ENCODE measurements at regions not wholly inside any gene's neighbourhood (a gene's known extent, or its start where the extent isn't known, plus 50 kb on each side); places are given as distances from the start of the nearest gene placed in this dataset.

GRCh38 chr6:160926281-160927276 is 65.0 kb upstream of the MAP3K4 start:
- Histone ChIP-seq H3K4me3 (ENCODE audit: low read depth in 1 of 2, low read length in 2 of 2) (no peak overlapping the region), H3K27ac (ENCODE audit: low read depth, low read length) (no peak overlapping the region), H3K9me3 (ENCODE audit: control insufficient read depth in 1 of 2, low read length in 2 of 2) (no peaks in the 10 kb centered on the region), H3K27me3 (ENCODE audit: control insufficient read depth in 1 of 2, insufficient read depth in 2 of 2, low read length in 2 of 2) (peaks cover 0 to 5% of the 10 kb centered on the region in 2 donors), H3K4me1 (ENCODE audit: control insufficient read depth in 1 of 2, insufficient read depth in 2 of 2, low read length in 2 of 2) (no peaks in the 10 kb centered on the region), H3K9ac (ENCODE audit: low read depth in 1 of 2, low read length in 2 of 2) (no peak overlapping the region), H3K36me3 (ENCODE audit: control insufficient read depth in 1 of 2, insufficient read depth in 2 of 2, low read length in 2 of 2) (no peaks in the 10 kb centered on the region)

- Histone ChIP-seq H3K9ac (ENCODE audit: low read depth in 1 of 2, low read length in 2 of 2) (no peak overlapping the region), H3K27me3 (ENCODE audit: control insufficient read depth in 1 of 2, insufficient read depth in 2 of 2, low read length in 2 of 2) (peaks cover 0 to 8% of the 10 kb centered on the region in 2 donors), H3K4me3 (ENCODE audit: low read depth in 1 of 2, low read length in 2 of 2) (no peak overlapping the region), H3K9me3 (ENCODE audit: control insufficient read depth in 1 of 2, low read length in 2 of 2) (no peaks in the 10 kb centered on the region), H3K27ac (ENCODE audit: low read depth, low read length) (no peak overlapping the region), H3K36me3 (ENCODE audit: control insufficient read depth in 1 of 2, insufficient read depth in 2 of 2, low read length in 2 of 2) (no peaks in the 10 kb centered on the region), H3K4me1 (ENCODE audit: control insufficient read depth in 1 of 2, insufficient read depth in 2 of 2, low read length in 2 of 2) (no peaks in the 10 kb centered on the region)
Observed at GRCh38 chr6:160927416-160927815, 64.2 kb upstream of the MAP3K4 start.

GRCh38 chr6:160929361-160929760 is 62.2 kb upstream of the MAP3K4 start:
- Histone ChIP-seq H3K9ac (ENCODE audit: low read depth in 1 of 2, low read length in 2 of 2) (no peak overlapping the region), H3K36me3 (ENCODE audit: control insufficient read depth in 1 of 2, insufficient read depth in 2 of 2, low read length in 2 of 2) (no peaks in the 10 kb centered on the region), H3K4me1 (ENCODE audit: control insufficient read depth in 1 of 2, insufficient read depth in 2 of 2, low read length in 2 of 2) (no peaks in the 10 kb centered on the region), H3K27ac (ENCODE audit: low read depth, low read length) (no peak overlapping the region), H3K4me3 (ENCODE audit: low read depth in 1 of 2, low read length in 2 of 2) (no peak overlapping the region), H3K9me3 (ENCODE audit: control insufficient read depth in 1 of 2, low read length in 2 of 2) (no peaks in the 10 kb centered on the region), H3K27me3 (ENCODE audit: control insufficient read depth in 1 of 2, insufficient read depth in 2 of 2, low read length in 2 of 2) (peaks cover 0 to 11% of the 10 kb centered on the region in 2 donors)

- H3K27me3 ChIP-seq (ENCODE audit: control insufficient read depth in 1 of 2, insufficient read depth in 2 of 2, low read length in 2 of 2), result peaks cover 0 to 12% of the 10 kb centered on the region in 2 donors
- no peaks in the 10 kb centered on the region for H3K4me1 ChIP-seq (ENCODE audit: control insufficient read depth in 1 of 2, insufficient read depth in 2 of 2, low read length in 2 of 2)
- no peak overlapping the region for H3K4me3 ChIP-seq (ENCODE audit: low read depth in 1 of 2, low read length in 2 of 2)
- no peak overlapping the region for H3K9ac ChIP-seq (ENCODE audit: low read depth in 1 of 2, low read length in 2 of 2)
- H3K27ac ChIP-seq (ENCODE audit: low read depth, low read length), result no peak overlapping the region
- no peaks in the 10 kb centered on the region for H3K36me3 ChIP-seq (ENCODE audit: control insufficient read depth in 1 of 2, insufficient read depth in 2 of 2, low read length in 2 of 2)
- no peaks in the 10 kb centered on the region for H3K9me3 ChIP-seq (ENCODE audit: control insufficient read depth in 1 of 2, low read length in 2 of 2)
Observed at GRCh38 chr6:160929831-160930230, 61.7 kb upstream of the MAP3K4 start.

- H3K4me1 ChIP-seq (ENCODE audit: control insufficient read depth in 1 of 2, insufficient read depth in 2 of 2, low read length in 2 of 2), result no peaks in the 10 kb centered on the region
- H3K9ac ChIP-seq (ENCODE audit: low read depth in 1 of 2, low read length in 2 of 2), result no peak overlapping the region
- peak overlapping the region; percentile 43 to 70 for H3K4me3 ChIP-seq (ENCODE audit: low read depth in 1 of 2, low read length in 2 of 2)
- H3K36me3 ChIP-seq (ENCODE audit: control insufficient read depth in 1 of 2, insufficient read depth in 2 of 2, low read length in 2 of 2), result no peaks in the 10 kb centered on the region
- H3K9me3 ChIP-seq (ENCODE audit: control insufficient read depth in 1 of 2, low read length in 2 of 2), result no peaks in the 10 kb centered on the region
- peaks cover 0 to 12% of the 10 kb centered on the region in 2 donors for H3K27me3 ChIP-seq (ENCODE audit: control insufficient read depth in 1 of 2, insufficient read depth in 2 of 2, low read length in 2 of 2)
- no peak overlapping the region for H3K27ac ChIP-seq (ENCODE audit: low read depth, low read length)
Observed at GRCh38 chr6:160930547-160931377, 60.8 kb upstream of the MAP3K4 start.

GRCh38 chr6:160931378-160932310 is 59.9 kb upstream of the MAP3K4 start:
- Histone ChIP-seq H3K4me1 (ENCODE audit: control insufficient read depth in 1 of 2, insufficient read depth in 2 of 2, low read length in 2 of 2) (no peaks in the 10 kb centered on the region), H3K36me3 (ENCODE audit: control insufficient read depth in 1 of 2, insufficient read depth in 2 of 2, low read length in 2 of 2) (no peaks in the 10 kb centered on the region), H3K27me3 (ENCODE audit: control insufficient read depth in 1 of 2, insufficient read depth in 2 of 2, low read length in 2 of 2) (peaks cover 0 to 12% of the 10 kb centered on the region in 2 donors), H3K9me3 (ENCODE audit: control insufficient read depth in 1 of 2, low read length in 2 of 2) (no peaks in the 10 kb centered on the region), H3K4me3 (ENCODE audit: low read depth in 1 of 2, low read length in 2 of 2) (peak overlapping the region in 1 of 2 donors; percentile 40), H3K27ac (ENCODE audit: low read depth, low read length) (no peak overlapping the region), H3K9ac (ENCODE audit: low read depth in 1 of 2, low read length in 2 of 2) (no peak overlapping the region)

GRCh38 chr6:160933256-160933655 is 58.3 kb upstream of the MAP3K4 start:
- Histone ChIP-seq H3K27me3 (ENCODE audit: control insufficient read depth in 1 of 2, insufficient read depth in 2 of 2, low read length in 2 of 2) (peaks cover 0 to 15% of the 10 kb centered on the region in 2 donors), H3K9me3 (ENCODE audit: control insufficient read depth in 1 of 2, low read length in 2 of 2) (no peaks in the 10 kb centered on the region)

GRCh38 chr6:160934157-160934556 is 57.4 kb upstream of the MAP3K4 start:
- no peak overlapping the region for H3K4me3 ChIP-seq (ENCODE audit: low read depth in 1 of 2, low read length in 2 of 2)
- H3K27ac ChIP-seq (ENCODE audit: low read depth, low read length), result no peak overlapping the region
- no peaks in the 10 kb centered on the region for H3K9me3 ChIP-seq (ENCODE audit: control insufficient read depth in 1 of 2, low read length in 2 of 2)
- peaks cover 0 to 15% of the 10 kb centered on the region in 2 donors for H3K27me3 ChIP-seq (ENCODE audit: control insufficient read depth in 1 of 2, insufficient read depth in 2 of 2, low read length in 2 of 2)
- H3K4me1 ChIP-seq (ENCODE audit: control insufficient read depth in 1 of 2, insufficient read depth in 2 of 2, low read length in 2 of 2), result no peaks in the 10 kb centered on the region
- H3K9ac ChIP-seq (ENCODE audit: low read depth in 1 of 2, low read length in 2 of 2), result no peak overlapping the region
- H3K36me3 ChIP-seq (ENCODE audit: control insufficient read depth in 1 of 2, insufficient read depth in 2 of 2, low read length in 2 of 2), result no peaks in the 10 kb centered on the region

More at GRCh38 chr6:160933256-160933655, 58.3 kb upstream of the MAP3K4 start:
- no peak overlapping the region for H3K27ac ChIP-seq (ENCODE audit: low read depth, low read length)
- no peak overlapping the region for H3K4me3 ChIP-seq (ENCODE audit: low read depth in 1 of 2, low read length in 2 of 2)
- no peaks in the 10 kb centered on the region for H3K4me1 ChIP-seq (ENCODE audit: control insufficient read depth in 1 of 2, insufficient read depth in 2 of 2, low read length in 2 of 2)
- H3K9ac ChIP-seq (ENCODE audit: low read depth in 1 of 2, low read length in 2 of 2), result no peak overlapping the region
- H3K36me3 ChIP-seq (ENCODE audit: control insufficient read depth in 1 of 2, insufficient read depth in 2 of 2, low read length in 2 of 2), result no peaks in the 10 kb centered on the region

GRCh38 chr6:160940197-160940596 is 51.4 kb upstream of the MAP3K4 start:
- Histone ChIP-seq H3K36me3 (ENCODE audit: control insufficient read depth in 1 of 2, insufficient read depth in 2 of 2, low read length in 2 of 2) (no peaks in the 10 kb centered on the region), H3K27me3 (ENCODE audit: control insufficient read depth in 1 of 2, insufficient read depth in 2 of 2, low read length in 2 of 2) (peaks cover 0 to 7% of the 10 kb centered on the region in 2 donors), H3K4me3 (ENCODE audit: low read depth in 1 of 2, low read length in 2 of 2) (no peak overlapping the region), H3K27ac (ENCODE audit: low read depth, low read length) (no peak overlapping the region), H3K4me1 (ENCODE audit: control insufficient read depth in 1 of 2, insufficient read depth in 2 of 2, low read length in 2 of 2) (no peaks in the 10 kb centered on the region), H3K9me3 (ENCODE audit: control insufficient read depth in 1 of 2, low read length in 2 of 2) (no peaks in the 10 kb centered on the region), H3K9ac (ENCODE audit: low read depth in 1 of 2, low read length in 2 of 2) (no peak overlapping the region)
